HEK293 (cell line): ENCODE measurements at regions not wholly inside any gene's neighbourhood (a gene's known extent, or its start where the extent isn't known, plus 50 kb on each side); places are given as distances from the start of the nearest gene placed in this dataset.

Experiments used
- CTCF ChIA-PET: fragments of 350-600 bp; formaldehyde crosslinking; extraction: SDS; loops from one replicate; lab custom pipeline; 2021; ENCODE audit warnings: antibody characterized with exemption; lab: Yijun Ruan, JAX
- POLR2A ChIA-PET: fragments of 300-600 bp; formaldehyde crosslinking; extraction: SDS; loops from one replicate; lab custom pipeline; 2020; ENCODE audit warnings: antibody characterized with exemption, inconsistent platforms; lab: Yijun Ruan, JAX
- H3K27ac ChIP-seq: fragments of 200-500 bp; sonication (Bioruptor generic); 2 replicates; pipeline ENCODE4 v1.5.1; 2014; ENCODE audit warnings: low read depth, low read length, control low read depth, inconsistent platforms; ENCODE audit errors: extremely low read depth
- H3K36me3 ChIP-seq, 2 experiments: fragments of 200-500 bp in 1 of 2; sonication (Bioruptor generic) in 1 of 2; 1 replicate in 1 of 2; 2 replicates in 1 of 2; pipeline ENCODE4 v1.5.1; 2014 to 2017; ENCODE audit warnings: inconsistent platforms in 2 of 2, low read length in 2 of 2; ENCODE audit not compliant: control insufficient read depth in 2 of 2, insufficient read depth in 1 of 2
- H3K4me1 ChIP-seq: fragments of 200-500 bp; sonication (Bioruptor generic); 2 replicates; pipeline ENCODE4 v1.5.1; 2014; ENCODE audit warnings: mild to moderate bottlenecking, low read length, inconsistent platforms; ENCODE audit not compliant: control insufficient read depth, insufficient read depth
- H3K4me3 ChIP-seq: 2 replicates; pipeline ENCODE4 v1.5.1; 2011; ENCODE audit warnings: low read depth, mild to moderate bottlenecking, control low read depth, low read length, moderate library complexity
- H3K9me3 ChIP-seq: fragments of 200-500 bp; sonication (Bioruptor generic); 2 replicates; pipeline ENCODE4 v1.5.1; 2014; ENCODE audit warnings: low read depth, low read length, inconsistent platforms; ENCODE audit not compliant: control insufficient read depth, insufficient read depth
- BCL11B ChIP-seq: fragments of 450-650 bp; formaldehyde crosslinking; IDR thresholded peaks from 2 replicates; pipeline ENCODE4 v1.5.1; 2016; ENCODE audit warnings: low read depth, missing biosample characterization, missing genetic modification characterization
- REST ChIP-seq: fragments of 450-650 bp; formaldehyde crosslinking; IDR thresholded peaks from 2 replicates; pipeline ENCODE4 v1.5.1; 2016; ENCODE audit warnings: missing biosample characterization, missing genetic modification characterization
- ZFP37 ChIP-seq: fragments of 450-650 bp; formaldehyde crosslinking; IDR thresholded peaks from 2 replicates; pipeline ENCODE4 v1.5.1; 2016; ENCODE audit warnings: missing biosample characterization, missing genetic modification characterization
- ZNF133 ChIP-seq: fragments of 450-650 bp; formaldehyde crosslinking; IDR thresholded peaks from 2 replicates; pipeline ENCODE4 v1.5.1; 2016; ENCODE audit warnings: missing biosample characterization, missing genetic modification characterization
- ZNF155 ChIP-seq: fragments of 450-650 bp; formaldehyde crosslinking; IDR thresholded peaks from 2 replicates; pipeline ENCODE4 v1.5.1; 2016; ENCODE audit warnings: missing biosample characterization, missing genetic modification characterization
- ZNF19 ChIP-seq: fragments of 450-650 bp; formaldehyde crosslinking; IDR thresholded peaks from 2 replicates; pipeline ENCODE4; 2016; ENCODE audit warnings: missing biosample characterization, missing genetic modification characterization, low read depth
- ZNF664 ChIP-seq: fragments of 450-650 bp; formaldehyde crosslinking; IDR thresholded peaks from 2 replicates; pipeline ENCODE4 v1.5.1; 2016; ENCODE audit warnings: missing biosample characterization, missing genetic modification characterization
- ZNF692 ChIP-seq: fragments of 450-650 bp; formaldehyde crosslinking; IDR thresholded peaks from 2 replicates; pipeline ENCODE4 v1.5.1; 2016; ENCODE audit warnings: missing biosample characterization, missing genetic modification characterization
- ZNF707 ChIP-seq: fragments of 450-650 bp; formaldehyde crosslinking; IDR thresholded peaks from 2 replicates; pipeline ENCODE4 v1.5.1; 2016; ENCODE audit warnings: missing biosample characterization, missing genetic modification characterization
- ZNF791 ChIP-seq: fragments of 450-650 bp; formaldehyde crosslinking; IDR thresholded peaks from 2 replicates; pipeline ENCODE4 v1.5.1; 2016; ENCODE audit warnings: missing biosample characterization, missing genetic modification characterization
- TF ChIP-seq, protein P1 (sequence below): fragments of 450-650 bp; formaldehyde crosslinking; IDR thresholded peaks from 2 replicates; pipeline ENCODE4 v1.5.1; 2016; ENCODE audit warnings: missing biosample characterization, missing genetic modification characterization
- TF ChIP-seq, protein P2 (sequence below): fragments of 450-650 bp; formaldehyde crosslinking; IDR thresholded peaks from 2 replicates; pipeline ENCODE4 v1.5.1; 2016; ENCODE audit warnings: missing biosample characterization, missing genetic modification characterization

GRCh38 chr1:90106311-90106710 is 111.4 kb downstream of the ZNF326 start:
- TF ChIP-seq ZNF692, result no peak
- TF ChIP-seq BCL11B (tag by site-specific recombination), result no peak
- TF ChIP-seq ZFP37 (tag by site-specific recombination), result no peak
- TF ChIP-seq ZNF664 (tag by site-specific recombination), result no peak
- TF ChIP-seq, all 188 proteins: peak for 0
- CTCF ChIA-PET, result interaction anchor here (0.6 kb wide), 2 partner anchors 105 to 1059 kb away, joined by 3 to 4 read pairs; no protein-coding TSS in a partner anchor

DNA sequence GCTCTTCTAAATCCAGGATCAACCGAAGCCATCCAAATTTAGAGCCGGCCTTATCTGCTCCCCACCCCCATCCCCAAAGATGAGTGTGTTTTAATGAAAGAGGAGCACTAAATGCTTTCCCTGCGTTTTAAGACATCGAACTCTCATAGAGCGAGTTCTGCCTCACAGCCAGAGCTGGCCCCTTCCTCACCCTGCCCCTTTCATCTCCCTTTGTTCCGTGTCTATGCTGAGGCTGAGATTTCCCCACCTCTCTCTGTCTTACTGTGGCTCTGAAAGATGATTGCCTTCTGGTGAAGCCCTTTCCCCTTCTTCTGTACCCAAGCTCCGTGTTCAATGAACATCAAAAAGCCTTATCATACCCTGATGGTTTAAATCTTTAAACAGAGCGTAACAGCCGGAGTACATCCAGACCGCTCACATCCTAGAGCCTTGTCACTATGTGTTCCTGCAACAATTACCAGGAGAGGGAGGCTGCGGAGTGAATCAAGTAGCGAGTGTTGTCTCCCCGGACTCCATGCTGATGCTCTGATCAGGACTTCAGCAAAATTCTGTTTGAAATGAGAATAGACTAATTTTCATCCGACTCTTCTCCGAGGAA is 110.1 kb downstream of the ZNF326 start:
- no peak overlapping the region for H3K4me3 ChIP-seq
- ChIA-PET CTCF (interaction anchor here (0.6 to 0.9 kb wide), 2 partner anchors 28 to 234 kb away, joined by 3 read pairs; no protein-coding TSS in a partner anchor), POLR2A (no interaction called here)
- TF ChIP-seq ZNF791 (tag by site-specific recombination), result no peak
- TF ChIP-seq, protein P1, sequence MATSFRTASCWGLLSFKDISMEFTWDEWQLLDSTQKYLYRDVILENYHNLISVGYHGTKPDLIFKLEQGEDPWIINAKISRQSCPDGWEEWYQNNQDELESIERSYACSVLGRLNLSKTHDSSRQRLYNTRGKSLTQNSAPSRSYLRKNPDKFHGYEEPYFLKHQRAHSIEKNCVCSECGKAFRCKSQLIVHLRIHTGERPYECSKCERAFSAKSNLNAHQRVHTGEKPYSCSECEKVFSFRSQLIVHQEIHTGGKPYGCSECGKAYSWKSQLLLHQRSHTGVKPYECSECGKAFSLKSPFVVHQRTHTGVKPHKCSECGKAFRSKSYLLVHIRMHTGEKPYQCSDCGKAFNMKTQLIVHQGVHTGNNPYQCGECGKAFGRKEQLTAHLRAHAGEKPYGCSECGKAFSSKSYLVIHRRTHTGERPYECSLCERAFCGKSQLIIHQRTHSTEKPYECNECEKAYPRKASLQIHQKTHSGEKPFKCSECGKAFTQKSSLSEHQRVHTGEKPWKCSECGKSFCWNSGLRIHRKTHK (tag by site-specific recombination), result no peak
- no peak for TF ChIP-seq ZNF19 (tag by site-specific recombination)
- no peak for TF ChIP-seq ZNF707 (tag by site-specific recombination)
- TF ChIP-seq, protein P2, sequence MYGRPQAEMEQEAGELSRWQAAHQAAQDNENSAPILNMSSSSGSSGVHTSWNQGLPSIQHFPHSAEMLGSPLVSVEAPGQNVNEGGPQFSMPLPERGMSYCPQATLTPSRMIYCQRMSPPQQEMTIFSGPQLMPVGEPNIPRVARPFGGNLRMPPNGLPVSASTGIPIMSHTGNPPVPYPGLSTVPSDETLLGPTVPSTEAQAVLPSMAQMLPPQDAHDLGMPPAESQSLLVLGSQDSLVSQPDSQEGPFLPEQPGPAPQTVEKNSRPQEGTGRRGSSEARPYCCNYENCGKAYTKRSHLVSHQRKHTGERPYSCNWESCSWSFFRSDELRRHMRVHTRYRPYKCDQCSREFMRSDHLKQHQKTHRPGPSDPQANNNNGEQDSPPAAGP (tag by site-specific recombination), result no peak
- TF ChIP-seq ZNF155, result no peak
- no peak for TF ChIP-seq ZNF133
- H3K27ac ChIP-seq, result no peak overlapping the region
- no peaks in the 10 kb centered on the region for H3K4me1 ChIP-seq
- H3K36me3 ChIP-seq, result no peaks in the 10 kb centered on the region
- H3K9me3 ChIP-seq, result no peaks in the 10 kb centered on the region

More at GRCh38 chr1:90106311-90106710, 111.4 kb downstream of the ZNF326 start:
- POLR2A ChIA-PET, result no interaction called here
- Histone ChIP-seq H3K27ac (no peak overlapping the region), H3K36me3 (no peaks in the 10 kb centered on the region), H3K4me1 (no peaks in the 10 kb centered on the region), H3K9me3 (no peaks in the 10 kb centered on the region), H3K4me3 (no peak overlapping the region)

DNA sequence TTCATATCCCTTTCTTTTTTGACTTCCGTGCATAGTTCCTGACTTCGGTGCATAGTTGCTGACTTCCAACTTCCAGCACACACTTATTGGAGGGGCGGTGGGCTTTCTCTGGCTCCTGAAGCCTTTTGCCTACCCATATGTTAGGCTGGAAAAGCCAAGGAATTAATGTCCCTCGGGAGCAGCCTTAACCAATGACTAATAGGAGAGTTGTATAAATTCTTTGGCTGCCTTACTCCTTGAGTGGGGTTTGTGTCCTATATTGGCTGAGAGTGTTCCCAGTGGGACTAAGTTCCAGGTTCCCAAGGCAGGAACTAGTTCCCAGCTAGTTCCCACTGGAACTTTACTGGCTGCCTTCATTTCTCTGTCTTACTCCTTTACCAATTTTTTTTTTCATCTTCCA is 105.7 kb downstream of the ZNF326 start:
- no peak for TF ChIP-seq REST (tag by site-specific recombination)
- CTCF ChIA-PET, result interaction anchor here (1.0 kb wide), 1 partner anchor 477 kb away, joined by 3 read pairs; no protein-coding TSS in a partner anchor
- H3K9me3 ChIP-seq, result no peaks in the 10 kb centered on the region
- no peak overlapping the region for H3K4me3 ChIP-seq
- no peaks in the 10 kb centered on the region for H3K4me1 ChIP-seq
- no peak overlapping the region for H3K27ac ChIP-seq
- H3K36me3 ChIP-seq, result no peaks in the 10 kb centered on the region
- POLR2A ChIA-PET, result no interaction called here
